Superior temporal gyrus (tissue), 1 donor: ENCODE measurements at regions not wholly inside any gene's neighbourhood (a gene's known extent, or its start where the extent isn't known, plus 50 kb on each side); places are given as distances from the start of the nearest gene placed in this dataset.
"Not testable (repeated sequence)": the region's sequence is repeated elsewhere in the genome, so short reads cannot be mapped to it uniquely, and the experiment has no call there.

Experiments
- DNase-seq: peaks from one replicate; pipeline ENCODE4 v3.0.0-alpha.2; 2016; ENCODE audit errors: extremely low spot score

- DNase-seq = no peak
These were observed 100.0 kb upstream of the PRKG2 start for GRCh38 chr4:81314897-81315470.

GRCh38 chr4:81314196-81314896, 99.3 kb upstream of the PRKG2 start:
- DNase-seq = no peak

GRCh38 chr4:81307991-81308390, 93.0 kb upstream of the PRKG2 start:
- no peak for DNase-seq

GRCh38 chr4:81304871-81305270, 89.8 kb upstream of the PRKG2 start:
- no peak for DNase-seq

GRCh38 chr4:81300352-81300751, 85.3 kb upstream of the PRKG2 start:
- not testable (repeated sequence) for DNase-seq

- DNase-seq = no peak
These were observed 75.8 kb upstream of the PRKG2 start for GRCh38 chr4:81290813-81291212.

GRCh38 chr4:81287101-81287500, 72.1 kb upstream of the PRKG2 start:
- DNase-seq = no peak

- DNase-seq = no peak
These were observed 67.1 kb upstream of the PRKG2 start for GRCh38 chr4:81282131-81282530.

- DNase-seq = no peak
These were observed 59.4 kb upstream of the PRKG2 start for GRCh38 chr4:81274460-81274859.

GRCh38 chr4:81272671-81273070, 57.6 kb upstream of the PRKG2 start:
- DNase-seq = no peak
